Hepatocyte (in vitro differentiated cells): ENCODE measurements at regions not wholly inside any gene's neighbourhood (a gene's known extent, or its start where the extent isn't known, plus 50 kb on each side); places are given as distances from the start of the nearest gene placed in this dataset.

Experiments
- EZH2 ChIP-seq: fragments of 200-600 bp; sonication (generic); IDR thresholded peaks from 2 replicates; pipeline ENCODE4 v1.6.1; 2016; ENCODE audit warnings: antibody characterized with exemption, mild to moderate bottlenecking, borderline replicate concordance
- EZH2phosphoT487 ChIP-seq: fragments of 200-600 bp; sonication (generic); IDR thresholded peaks from one replicate; pipeline ENCODE4 v1.6.1; 2018; ENCODE audit warnings: antibody characterized with exemption, mild to moderate bottlenecking, low read depth, moderate library complexity; ENCODE audit not compliant: unreplicated experiment, severe bottlenecking
- TF ChIP-seq, protein P1 (sequence below): fragments of 200-600 bp; sonication (generic); IDR thresholded peaks from 2 replicates; pipeline ENCODE4 v1.5.1; 2016; ENCODE audit warnings: antibody characterized with exemption, mild to moderate bottlenecking; ENCODE audit not compliant: poor library complexity

DNA sequence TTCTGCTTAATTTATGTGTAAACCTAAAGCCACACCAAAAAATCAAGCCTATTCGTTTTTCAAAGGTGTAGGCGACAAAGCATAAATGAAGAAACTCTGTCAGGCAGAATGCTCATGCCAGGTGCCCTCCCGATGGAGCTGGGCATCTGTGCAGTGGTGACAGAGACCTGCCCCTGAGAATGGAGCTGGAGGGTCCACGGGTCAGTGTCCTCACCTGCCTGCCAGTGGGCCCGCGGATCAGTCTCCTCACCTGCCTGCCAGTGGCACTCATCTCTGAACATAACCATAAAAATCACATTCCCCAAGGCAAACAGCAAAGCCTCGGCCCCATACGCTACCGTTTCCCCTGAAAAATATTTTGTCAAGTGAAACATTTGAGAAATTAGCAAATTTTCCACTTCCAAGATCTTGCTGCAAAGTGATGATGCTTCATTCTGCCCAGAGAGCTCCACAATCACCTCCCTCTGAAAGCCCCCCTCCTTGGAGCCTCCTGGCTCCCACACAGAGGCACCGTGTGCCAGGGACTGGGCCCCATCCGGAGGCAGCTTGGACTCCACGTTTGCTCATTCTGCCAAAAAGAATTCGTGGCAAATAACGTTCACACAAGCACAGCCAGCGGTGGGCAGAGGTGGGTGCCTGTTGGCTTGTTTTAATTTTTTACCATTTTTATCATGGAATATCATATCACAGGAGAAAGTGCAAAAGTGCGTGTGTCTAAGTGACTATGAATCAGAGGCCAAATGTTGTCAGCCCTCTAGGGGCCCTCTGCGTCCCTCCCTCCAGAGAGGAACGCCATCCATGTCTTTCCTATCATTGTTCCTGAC lies 88.8 kb downstream of the YTHDF1 start:
- TF ChIP-seq, protein P1, sequence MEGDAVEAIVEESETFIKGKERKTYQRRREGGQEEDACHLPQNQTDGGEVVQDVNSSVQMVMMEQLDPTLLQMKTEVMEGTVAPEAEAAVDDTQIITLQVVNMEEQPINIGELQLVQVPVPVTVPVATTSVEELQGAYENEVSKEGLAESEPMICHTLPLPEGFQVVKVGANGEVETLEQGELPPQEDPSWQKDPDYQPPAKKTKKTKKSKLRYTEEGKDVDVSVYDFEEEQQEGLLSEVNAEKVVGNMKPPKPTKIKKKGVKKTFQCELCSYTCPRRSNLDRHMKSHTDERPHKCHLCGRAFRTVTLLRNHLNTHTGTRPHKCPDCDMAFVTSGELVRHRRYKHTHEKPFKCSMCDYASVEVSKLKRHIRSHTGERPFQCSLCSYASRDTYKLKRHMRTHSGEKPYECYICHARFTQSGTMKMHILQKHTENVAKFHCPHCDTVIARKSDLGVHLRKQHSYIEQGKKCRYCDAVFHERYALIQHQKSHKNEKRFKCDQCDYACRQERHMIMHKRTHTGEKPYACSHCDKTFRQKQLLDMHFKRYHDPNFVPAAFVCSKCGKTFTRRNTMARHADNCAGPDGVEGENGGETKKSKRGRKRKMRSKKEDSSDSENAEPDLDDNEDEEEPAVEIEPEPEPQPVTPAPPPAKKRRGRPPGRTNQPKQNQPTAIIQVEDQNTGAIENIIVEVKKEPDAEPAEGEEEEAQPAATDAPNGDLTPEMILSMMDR: no peak
- TF ChIP-seq EZH2phosphoT487: no peak
- no peak for TF ChIP-seq EZH2
